ENCODE measurements at regions not wholly inside any gene's neighbourhood (a gene's known extent, or its start where the extent isn't known, plus 50 kb on each side); places are given as distances from the start of the nearest gene placed in this dataset.
"Not testable (repeated sequence)": the region's sequence is repeated elsewhere in the genome, so short reads cannot be mapped to it uniquely, and the experiment has no call there.

DNA sequence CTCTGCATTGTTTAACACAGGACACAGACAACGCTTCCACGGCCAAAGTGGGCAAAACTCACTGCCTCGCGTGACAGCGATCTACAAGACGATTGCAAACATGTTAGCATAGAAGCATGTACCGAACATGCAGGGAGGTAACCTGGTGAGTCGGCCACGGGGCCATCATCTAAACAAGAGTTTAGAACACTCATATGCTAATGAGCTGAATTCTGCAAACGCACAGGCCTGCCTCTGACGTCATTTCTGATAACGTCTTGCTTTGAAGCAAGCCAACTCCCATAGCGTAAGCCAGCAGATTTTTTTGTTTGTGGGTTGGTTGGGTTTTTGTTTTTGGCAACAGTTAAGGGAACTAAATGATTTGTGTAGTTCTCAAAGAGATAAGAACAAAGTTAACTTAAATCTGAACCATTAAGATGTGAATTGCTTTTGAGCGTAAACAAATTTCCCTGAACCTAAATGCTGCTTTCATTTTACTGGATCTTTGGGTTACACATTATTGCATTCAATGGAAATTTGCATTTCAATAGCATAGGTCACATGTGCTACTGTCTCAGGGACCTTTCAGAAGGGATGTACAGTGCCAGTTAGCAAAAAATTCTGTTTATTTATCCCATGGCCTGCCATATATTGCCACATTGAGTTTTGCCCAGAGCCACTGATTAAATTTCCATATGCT, 184.5 kb upstream of the PDE10A start:
- DNase-seq (ENCODE audit: low read depth in 2 of 2) = no peak

DNA sequence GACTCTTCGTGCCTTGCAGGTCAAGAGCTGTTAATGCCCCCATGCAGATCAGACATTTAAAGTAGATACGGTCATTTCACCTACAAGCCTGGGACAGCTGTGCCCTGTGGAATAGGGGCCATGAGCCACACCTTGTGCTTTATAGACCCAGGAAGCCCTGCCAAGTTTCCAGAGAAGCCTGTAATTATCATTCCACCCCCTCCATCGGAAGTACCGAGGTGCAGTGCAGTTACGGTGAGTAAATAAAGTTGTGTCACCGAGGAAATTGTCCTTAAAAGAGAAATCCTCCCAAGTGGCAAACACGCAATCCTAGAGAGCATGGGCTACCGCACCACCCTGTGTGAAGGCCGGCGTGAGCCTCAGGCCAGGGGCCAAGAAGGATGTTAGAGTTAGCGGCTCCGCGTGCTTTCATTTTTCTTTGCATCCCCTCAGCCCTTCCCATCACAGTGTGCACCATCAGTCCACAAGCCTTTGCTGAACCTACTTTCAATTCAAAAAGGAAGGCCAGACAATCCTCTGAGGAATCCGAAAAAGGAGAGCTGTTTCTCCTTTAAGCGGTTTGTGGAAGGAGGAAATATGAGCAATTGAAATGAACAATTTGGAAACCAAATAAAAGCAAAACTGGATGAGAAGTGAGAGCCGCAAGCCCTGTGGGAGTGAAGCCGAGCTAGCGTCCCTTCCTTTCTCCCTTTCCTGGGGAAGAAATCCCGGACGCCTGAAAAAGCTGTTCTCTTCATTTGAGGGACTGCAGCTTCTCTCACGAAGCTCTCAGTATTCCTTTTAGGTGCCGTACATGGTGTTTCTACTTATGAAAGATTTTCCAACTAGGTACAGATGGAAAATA, 183.3 kb upstream of the PDE10A start:
- DNase-seq (ENCODE audit: low read depth in 2 of 2) = no peak

DNA sequence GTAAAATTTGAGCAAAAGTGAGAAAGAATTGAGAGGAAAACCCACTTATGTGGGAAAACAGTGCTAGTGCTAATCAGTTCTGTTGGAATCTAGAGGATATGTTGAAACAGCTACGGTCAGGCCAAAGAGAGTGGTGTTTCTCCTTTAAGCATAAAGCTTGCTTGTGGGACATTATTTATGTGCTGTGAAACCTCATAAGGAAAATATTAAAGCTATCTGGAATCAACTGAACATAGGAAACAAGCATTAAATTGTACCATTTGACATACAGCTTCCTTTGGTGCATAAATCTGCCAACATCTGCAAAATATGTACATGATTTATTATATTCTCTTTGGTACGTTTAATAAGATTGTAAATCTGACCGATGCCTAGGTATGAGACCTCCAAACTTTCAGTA, 182.5 kb upstream of the PDE10A start:
- no peak for DNase-seq (ENCODE audit: low read depth in 2 of 2)

DNA sequence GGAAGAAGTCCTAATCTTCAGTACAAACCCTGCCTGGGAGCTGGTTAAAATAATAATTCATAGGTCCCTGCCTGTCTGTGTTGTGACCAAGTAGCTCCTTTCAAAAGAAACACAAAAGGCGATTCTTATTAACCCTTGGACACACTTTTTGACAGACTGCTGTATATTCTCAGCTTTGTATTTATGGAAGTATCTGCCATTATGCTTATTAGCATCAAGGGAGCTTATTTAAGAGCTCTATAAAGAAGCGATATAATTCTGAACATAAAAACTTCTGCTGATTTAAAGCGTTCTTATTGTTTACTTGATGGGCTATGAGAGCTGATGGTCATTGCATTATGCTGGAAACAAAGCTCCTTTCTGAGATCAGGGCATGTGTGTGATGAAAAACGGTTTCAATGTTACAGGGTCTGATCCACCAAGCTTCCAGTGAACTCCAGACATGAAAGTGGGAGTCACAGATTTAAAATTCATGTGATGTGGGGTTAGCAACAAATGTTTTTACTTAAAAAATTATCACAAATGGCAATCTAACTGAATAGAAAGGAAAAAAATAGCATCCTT, 181.8 kb upstream of the PDE10A start:
- DNase-seq (ENCODE audit: low read depth in 2 of 2) = no peak

DNA sequence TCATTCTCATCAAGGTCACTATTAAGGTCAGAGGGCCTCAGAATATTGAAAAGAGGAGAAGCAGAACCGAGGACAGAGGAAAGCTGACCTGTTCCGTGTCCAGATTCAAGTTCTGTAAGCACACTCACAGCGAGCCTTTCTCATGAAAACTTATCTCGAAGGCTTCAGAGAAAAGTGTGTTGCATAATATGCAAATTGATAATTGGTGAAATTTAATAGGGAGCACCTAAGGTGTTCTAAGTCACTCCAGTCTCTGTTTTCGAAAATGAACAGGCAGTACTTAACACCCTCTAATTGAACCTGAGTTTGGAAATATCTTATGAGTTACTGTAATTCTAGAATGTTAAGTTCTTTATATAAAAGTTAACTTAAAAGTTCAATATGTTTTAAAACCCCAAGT, 181.2 kb upstream of the PDE10A start:
- no peak for DNase-seq (ENCODE audit: low read depth in 2 of 2)

DNA sequence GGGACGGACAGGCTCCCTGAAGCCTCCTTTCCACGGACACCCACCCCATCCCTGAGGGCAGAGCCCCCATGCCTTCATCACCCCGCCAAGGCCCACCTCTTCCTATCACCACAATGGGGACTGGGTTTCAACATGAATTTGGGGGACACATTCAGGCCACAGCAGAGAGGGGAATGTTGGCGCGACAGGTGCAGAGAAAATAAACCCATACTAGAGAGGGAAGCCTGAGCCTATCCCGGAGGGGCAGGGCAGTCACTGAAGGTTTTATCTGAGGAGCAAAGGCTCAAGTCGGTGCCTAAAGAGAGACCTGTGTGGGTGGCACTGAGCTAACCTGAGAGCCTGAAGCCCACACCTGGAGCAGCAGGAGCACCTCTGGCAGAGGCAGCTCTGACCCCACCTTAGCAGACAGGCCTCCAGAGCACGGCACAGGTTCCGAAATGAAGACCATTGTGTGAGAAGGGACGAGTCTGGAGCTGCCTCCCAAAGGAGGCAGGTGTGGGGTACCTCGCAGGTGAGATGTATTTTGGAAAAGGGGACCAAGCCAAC, 180.6 kb upstream of the PDE10A start:
- DNase-seq (ENCODE audit: low read depth in 2 of 2) = no peak

DNA sequence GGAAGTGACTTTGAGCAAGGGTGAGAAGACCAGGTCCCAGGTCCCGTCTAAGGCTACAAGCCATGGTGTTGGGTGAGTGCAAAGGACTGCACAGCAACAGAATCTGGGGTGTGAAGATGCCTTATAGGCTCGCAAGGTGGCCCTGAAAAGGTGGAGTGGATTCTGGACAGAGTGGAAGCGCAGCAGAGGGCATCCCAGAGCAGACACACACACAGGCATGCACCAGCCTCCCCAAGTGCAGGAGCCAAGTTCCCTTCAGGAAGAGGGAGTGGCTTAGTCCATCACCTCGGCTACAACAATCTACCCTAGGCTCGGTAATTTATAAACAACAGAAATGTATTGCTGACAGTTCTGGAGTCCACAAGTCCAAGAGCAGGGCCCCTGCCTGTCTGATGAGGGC, 180.1 kb upstream of the PDE10A start:
- no peak for DNase-seq (ENCODE audit: low read depth in 2 of 2)

DNA sequence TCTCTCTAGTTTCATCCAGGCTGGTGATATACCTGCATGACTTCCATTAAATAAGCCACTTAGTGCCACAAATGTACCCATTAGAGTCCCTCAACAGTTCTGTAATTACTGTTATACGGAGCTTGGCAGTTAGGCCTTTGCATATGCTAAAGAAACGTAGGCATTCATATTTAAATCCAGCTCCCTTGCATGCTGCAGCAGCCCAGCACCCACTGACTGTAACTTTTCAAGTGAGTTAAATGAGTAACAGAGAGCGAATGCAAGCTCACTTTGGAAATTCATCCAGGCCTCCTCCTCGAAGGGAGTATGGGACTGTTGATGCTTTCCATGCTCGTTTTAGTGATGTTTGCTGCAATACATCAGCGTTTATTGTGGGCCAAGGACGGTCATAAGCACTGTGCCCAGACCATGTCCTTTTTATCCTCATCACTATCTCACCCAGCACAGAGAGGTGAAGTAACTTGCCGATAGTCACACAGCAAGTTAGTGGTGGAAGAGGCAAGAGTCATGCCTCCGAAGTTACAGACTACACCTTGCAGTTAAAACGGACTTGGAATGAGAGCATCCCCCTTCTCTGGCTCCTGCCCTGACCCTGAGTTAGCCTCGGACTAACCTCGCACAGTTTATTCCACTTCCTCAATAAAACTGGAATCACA, 179.4 kb upstream of the PDE10A start:
- DNase-seq (ENCODE audit: low read depth in 2 of 2) = no peak

DNA sequence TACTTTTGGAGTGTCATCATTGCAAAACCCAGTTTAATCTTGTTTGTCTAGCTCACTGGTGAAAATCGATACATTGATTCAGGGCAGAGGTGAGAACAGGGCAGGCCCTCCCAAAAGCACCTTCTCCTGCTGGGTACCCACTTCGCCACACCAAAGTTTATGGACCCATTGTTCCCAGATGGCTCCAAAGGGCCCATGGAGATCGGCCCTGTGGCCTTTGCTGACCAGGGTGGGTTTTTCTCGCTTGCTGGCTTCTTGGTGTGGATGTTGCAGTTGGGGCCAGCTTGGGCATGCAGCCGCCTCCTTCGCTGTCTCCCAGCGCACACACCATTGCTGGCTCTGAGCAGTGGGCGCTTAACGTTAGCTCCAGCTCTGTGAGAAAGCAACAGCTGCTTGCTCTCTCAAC, 178.1 kb upstream of the PDE10A start:
- DNase-seq (ENCODE audit: low read depth in 2 of 2) = no peak

DNA sequence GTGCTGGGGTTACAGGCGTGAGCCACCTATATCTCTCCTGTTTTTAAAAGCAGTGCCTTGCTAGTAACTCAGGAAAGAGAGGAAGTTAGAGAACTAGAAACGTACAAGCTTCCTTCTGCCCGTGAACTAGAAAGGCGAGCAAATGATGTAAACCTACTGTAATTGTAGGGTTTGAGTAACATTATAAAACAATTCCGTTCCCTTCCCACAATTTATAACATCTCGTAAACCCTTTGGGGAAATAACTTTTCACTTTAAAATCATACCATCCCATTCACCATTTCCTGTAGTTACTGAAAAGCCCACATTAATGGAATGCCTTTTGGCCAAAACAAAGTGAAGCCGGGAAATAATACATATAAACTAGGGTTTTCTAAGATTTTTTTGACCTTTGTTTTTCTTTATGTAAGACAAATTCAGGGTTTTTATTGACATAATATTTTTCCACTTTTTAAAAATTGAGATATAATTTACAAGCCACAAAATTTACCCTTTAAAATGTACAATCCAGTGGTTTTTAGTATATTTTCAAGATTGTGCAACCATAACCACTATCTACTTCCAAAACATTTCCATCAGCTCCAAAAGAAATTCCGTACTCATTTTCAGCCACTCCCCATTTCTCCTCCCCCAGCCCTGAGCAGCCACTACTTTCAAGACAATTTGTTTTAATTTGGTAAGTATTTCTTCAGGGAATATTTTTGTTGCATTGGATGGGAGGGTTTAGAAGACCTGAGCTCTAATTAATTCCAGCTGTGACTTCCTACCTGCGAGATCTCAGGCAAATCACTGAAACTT, 175.1 kb upstream of the PDE10A start:
- DNase-seq (ENCODE audit: low read depth in 2 of 2) = no peak

DNA sequence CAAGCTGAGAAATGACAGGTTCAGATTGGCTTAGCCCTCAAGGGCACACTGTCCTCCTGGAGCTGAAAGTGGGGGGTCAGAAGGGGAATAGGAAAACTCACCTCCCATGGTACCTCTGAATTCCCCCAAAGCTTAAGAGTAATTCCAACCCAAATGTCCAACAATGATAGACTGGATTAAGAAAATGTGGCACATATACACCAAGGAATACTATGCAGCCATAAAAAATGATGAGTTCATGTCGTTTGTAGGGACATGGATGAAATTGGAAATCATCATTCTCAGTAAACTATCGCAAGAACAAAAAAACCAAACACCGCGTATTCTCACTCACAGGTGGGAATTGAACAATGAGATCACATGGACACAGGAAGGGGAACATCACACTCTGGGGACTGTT, 173.6 kb upstream of the PDE10A start:
- not testable (repeated sequence) for DNase-seq (ENCODE audit: low read depth in 2 of 2)

DNA sequence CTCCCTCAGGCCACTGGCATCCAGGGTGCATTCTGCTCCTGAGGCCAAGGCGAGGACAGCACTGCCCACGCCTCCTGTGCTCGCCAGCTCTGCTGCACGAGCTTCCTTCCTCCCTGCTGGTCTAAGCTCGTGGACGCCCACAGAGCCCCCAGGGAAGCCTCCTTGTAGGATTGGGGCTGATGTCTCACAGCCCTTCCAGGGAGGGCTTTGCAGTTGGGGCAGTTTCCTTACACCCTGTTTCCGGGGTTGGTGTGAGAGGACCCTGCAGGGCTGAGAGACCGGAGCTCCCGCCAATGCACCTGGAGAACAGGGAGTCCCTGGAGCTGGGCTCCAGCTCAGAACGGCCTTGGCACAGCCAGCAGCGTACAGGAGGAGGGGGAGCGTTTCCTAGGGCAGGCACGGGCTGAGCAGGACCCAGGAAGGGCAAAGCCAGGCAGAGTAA, 172.4 kb upstream of the PDE10A start:
- DNase-seq (ENCODE audit: low read depth in 2 of 2) = no peak

DNA sequence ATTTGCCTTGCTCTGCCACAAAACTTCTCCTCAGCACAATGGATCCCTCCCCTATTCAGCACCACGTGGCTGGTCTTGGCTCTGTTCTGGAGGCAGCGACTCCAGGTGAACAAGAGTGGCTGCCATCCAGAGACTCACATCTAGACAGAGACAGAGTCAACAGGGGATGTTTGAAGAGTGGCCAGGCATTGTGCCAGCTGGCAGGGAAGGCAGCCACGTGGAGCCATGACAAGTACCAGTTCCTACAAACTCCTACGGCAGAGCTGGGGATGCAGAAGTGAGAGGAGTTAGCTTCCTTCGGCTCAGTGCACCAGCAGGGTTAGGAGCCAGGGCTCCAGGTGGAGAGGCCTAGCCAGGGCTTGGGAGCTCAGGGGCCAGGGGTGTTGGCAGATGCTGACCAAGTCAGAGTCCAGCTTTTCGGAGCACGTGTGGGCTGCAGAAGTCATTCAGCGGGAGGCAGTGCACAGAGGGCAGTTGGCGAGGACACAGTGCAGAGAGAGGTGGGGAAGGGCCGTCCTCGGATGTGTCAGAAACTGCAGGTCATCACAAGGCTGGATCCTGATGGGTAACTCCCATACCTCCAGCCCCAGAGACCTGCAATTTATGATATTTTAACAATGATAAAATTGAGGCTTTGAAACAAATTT, 171.7 kb upstream of the PDE10A start:
- DNase-seq (ENCODE audit: low read depth in 2 of 2) = no peak

DNA sequence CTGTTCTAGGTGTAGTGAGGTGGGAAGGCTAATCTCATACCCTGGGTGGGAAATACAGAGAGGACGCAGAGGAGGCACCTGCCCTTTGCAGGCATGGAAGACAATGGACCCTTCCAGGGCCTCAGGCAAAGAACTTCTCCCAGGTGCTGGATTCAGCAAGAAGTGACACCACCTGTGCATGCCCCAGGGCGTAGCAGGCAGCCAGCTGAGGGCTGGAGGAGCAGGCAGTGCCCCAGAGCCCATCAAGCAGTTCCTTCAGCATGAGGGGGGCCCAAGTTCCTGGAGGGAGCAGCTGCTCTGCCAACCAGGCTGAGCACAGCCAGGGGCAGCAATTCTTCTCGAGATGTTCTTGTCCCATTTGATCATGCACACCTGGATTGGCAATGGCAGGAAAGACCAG, 170.3 kb upstream of the PDE10A start:
- DNase-seq (ENCODE audit: low read depth in 2 of 2) = no peak

DNA sequence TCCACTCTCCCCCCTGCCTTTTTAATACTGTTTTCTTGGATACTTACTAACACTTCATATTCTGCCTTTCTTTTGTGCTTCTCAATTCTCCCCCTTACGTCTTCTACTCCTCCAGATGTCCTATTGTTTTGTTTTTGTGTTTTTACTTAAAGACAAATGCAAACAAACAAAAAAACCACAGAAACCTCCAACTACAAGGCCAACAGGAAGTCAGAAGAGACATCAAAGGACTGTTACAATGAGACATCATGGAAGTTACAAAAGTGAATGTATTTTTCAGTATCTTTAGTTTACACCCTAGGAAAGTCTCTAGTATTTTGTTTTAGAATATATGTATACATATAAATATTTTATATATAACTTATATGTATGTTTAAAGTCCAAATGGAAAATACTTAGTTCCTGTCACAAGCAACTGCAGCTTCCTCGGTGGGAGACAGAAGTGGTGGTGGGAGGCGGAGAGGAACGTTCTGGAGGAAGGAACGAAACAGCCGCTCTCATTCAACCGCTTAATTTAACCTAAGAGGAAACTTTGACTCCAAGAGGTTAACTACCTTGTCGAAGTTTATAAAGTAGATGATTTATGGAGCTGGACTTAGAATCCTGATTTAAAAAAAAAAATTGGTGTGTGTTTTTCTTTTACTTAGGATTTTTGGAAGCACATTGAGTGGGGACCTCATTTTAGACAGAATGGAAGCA, 168.9 kb upstream of the PDE10A start:
- DNase-seq (ENCODE audit: low read depth in 2 of 2) = no peak

DNA sequence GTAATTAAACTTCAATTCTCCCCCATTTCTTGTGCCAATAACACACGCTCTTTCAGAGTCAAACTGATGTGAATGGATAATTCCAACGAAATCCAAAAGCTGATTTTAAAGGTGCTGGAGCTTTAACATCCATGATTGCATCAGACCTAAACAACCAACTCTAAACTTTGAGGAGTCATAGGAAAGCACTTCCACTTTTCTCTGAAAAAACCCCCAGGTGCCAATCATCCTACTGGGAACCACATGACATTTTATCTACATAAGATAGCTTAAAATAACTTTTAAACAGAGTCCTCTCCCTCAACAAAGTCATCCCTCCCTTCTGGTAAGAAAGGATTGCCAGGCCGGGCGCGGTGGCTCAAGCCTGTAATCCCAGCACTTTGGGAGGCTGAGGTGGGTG, 167.7 kb upstream of the PDE10A start:
- DNase-seq (ENCODE audit: low read depth in 2 of 2) = no peak

DNA sequence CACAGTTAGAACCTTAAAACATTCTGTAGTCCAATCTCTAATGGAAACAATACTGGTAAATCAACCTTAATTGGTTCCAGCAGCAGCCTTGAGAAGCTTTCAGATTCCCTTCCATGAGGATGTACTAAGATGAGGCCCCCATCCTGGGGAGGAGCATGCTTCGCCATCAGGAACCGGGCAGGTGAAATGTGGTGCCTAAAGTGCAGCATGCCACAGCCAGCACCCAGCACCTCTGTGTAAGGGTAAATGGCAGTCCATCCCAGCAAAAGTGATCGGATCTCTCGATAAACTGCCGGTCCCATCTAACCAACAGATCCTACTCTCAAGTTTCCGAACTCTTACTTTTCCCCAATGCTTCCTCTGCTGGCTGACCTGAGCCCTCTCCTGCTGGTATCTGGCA, 166.3 kb upstream of the PDE10A start:
- DNase-seq (ENCODE audit: low read depth in 2 of 2) = no peak

DNA sequence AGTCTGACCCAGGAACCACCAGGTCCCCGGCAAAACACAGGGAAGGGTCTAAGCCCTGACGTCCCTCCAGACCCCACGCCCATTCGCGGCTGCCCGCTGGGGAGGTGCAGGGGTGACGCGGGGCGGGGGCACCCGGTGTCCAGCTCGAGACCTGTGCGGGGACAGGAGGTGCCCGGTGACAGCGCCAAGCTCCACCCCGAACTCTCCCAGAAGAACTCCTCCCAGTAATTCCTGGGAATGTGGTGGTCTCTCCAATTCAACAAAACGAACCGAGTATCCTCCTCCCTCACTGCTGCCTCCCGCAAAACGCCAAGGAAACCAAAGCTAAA, 164.1 kb upstream of the PDE10A start:
- no peak for DNase-seq (ENCODE audit: low read depth in 2 of 2)

DNA sequence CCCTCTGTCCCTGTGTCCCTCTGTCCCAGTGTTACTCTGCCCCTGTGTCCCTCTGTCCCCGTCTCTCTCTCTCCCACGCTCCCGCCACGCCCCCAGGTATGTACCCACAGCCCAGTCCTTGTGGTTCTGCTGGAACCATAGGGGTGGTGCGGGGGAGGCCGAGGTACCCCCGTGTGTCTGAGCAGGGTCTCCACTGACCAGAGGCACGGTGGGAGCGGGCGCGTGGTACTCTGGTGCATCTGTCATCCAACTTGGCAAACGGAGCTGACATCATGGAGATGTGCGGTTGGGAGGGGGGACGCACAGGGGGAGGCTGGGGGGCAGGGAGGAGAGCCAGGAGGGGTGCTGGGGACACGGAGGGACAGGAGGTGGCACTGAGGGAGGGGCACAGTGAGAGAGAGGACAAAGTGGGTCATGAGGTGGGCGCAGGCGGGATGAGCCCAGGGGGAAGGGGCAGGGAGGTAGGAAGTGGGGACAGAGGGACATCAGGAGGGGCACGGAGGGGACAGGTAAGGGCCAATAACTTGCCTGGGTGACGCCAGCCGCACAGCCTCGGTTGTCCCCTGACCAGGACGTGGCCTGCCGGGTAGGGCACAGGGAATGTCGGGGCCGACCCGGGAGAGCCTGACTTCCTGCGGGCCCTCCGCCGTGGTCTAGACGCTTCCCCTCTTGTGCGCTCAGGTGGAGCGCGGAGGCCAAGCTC, 163.6 kb upstream of the PDE10A start:
- no peak for DNase-seq (ENCODE audit: low read depth in 2 of 2)

All from activated CD8-positive, alpha-beta memory T cell treated with anti-CD3 and anti-CD28 coated beads for 4 hours (primary cell).